HCEC 1CT (cell line): ENCODE measurements at regions not wholly inside any gene's neighbourhood (a gene's known extent, or its start where the extent isn't known, plus 50 kb on each side); places are given as distances from the start of the nearest gene placed in this dataset.
A peak's percentile ranks its signal among the peaks of the same experiment; 100 is the strongest.

ENCODE experiments used
- DNase-seq: peaks from one replicate; pipeline ENCODE4 v3.0.0-alpha.2; 2017

DNA sequence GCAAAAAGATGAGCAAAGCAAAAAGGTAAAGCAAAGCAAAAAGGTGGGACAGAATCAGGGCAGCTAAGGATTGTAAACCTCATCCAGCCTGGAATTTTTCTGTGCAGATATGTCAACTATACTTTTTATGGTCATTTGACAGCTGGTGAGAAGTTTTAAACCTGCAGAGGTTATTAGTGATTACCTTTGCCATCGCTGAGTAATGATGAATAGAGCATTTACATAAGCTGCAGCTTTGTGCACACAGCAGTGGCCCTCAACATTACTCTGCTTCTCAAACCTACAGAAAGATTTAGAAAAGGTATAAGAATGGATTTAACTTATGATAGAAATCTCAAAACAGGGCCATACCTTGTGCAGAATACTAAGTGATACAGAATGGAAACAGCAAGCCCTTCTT is 54.5 kb upstream of the C4orf54 start:
- DNase-seq = no peak

DNA sequence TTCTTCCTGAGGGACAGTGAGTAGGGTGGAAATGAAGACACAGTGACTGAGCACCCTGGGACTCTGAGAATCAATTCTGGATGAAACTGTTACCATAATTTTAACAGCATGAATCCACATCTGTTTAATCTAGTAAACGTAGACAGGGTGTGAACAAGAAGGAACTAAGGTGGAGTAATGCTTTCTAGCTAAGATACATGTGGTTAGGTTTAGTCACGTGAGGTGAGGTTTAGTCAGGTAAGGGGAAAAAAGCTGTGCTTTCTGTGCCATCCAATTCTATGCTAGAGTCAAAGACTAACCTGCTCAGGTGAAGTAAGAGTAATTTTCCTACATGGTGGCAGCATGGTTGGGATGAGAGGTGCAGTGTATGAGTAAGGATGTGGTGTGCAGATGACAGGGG is 54.0 kb upstream of the C4orf54 start:
- no peak for DNase-seq

DNA sequence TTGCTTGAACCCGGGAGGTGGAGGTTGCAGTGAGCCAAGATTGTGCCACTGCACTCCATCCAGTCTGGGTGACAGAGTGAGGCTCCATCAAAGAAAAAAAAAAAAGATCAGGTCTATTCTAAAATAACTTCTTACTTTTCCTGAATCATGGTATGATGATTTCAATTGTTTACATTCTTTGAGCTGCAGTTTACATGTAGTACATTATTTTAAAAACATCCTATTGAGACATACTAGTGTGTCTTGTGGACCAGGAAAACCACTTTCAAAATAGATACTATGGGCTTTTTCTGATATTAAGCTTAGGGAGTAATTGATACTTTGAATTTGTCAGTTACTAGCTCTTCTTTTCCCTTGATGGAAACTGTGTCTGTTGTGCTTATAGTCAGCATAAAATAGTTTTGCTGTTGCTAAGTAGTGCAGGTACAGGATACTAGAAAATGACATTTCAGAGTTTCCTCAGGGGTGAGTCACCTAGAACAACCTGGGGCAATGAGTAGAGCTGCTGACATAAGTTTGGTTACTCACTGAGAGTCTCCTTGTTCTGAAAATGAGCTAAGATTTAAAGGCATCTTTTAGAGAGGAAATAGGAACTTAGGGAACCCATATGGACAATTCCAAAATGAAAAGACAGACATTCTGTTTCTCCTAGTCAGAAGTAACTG is 53.2 kb upstream of the C4orf54 start:
- peak; percentile 30 for DNase-seq

DNA sequence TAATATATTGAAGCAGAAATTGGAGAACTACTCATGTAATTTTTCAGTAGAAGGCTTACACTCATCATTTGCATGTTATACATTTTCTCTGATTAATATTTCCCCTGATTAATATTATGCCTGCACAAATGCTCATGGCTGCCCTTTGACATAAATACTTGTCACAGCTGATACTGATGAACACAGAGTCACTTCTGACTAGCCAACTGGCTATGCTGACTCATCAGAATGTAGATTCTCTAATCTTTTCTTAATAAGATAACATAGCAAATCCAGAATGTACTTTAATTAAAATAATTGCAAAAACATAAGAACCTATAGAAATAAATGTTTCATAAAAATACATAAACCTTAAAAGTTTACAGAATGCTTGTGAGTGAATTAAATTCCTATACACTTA is 52.4 kb upstream of the C4orf54 start:
- DNase-seq = no peak

DNA sequence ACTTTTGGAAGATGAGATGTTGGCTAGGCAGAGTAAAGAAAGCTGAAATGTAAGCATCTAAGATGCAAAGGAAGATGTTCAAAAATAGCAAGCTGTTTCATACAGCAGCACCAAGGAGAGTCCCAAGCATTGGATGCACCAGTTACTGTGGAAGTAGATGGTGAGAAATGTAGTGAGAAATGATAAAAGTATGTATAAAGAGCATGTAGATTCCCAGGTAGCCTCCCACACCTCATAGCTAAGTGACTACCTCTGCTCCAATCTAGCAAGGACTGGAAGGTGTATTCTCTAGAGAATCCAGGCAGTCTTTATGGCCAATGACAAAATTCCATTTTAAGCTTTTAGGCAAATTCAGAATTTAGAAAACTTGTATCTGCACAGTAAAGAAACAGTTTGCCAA is 50.9 kb upstream of the C4orf54 start:
- DNase-seq = no peak
